Fibroblast of lung (primary cell): ENCODE measurements at regions not wholly inside any gene's neighbourhood (a gene's known extent, or its start where the extent isn't known, plus 50 kb on each side); places are given as distances from the start of the nearest gene placed in this dataset.

Experiments
- EZH2 ChIP-seq: IDR thresholded peaks from 2 replicates; pipeline ENCODE4 v1.5.1; 2012; ENCODE audit warnings: low read length, control low read depth, mild to moderate bottlenecking; ENCODE audit errors: missing control alignments
- TF ChIP-seq, protein P1 (sequence below), 2 donors: IDR thresholded peaks in 1 of 2; conservative IDR thresholded peaks in 1 of 2; 1 replicate in 1 of 2; 2 replicates in 1 of 2; pipeline ENCODE4 v1.5.1; 2011 to 2012; ENCODE audit warnings: low read length in 2 of 2, control low read depth in 1 of 2, inconsistent platforms in 1 of 2, low read depth in 1 of 2, mild to moderate bottlenecking in 1 of 2

DNA sequence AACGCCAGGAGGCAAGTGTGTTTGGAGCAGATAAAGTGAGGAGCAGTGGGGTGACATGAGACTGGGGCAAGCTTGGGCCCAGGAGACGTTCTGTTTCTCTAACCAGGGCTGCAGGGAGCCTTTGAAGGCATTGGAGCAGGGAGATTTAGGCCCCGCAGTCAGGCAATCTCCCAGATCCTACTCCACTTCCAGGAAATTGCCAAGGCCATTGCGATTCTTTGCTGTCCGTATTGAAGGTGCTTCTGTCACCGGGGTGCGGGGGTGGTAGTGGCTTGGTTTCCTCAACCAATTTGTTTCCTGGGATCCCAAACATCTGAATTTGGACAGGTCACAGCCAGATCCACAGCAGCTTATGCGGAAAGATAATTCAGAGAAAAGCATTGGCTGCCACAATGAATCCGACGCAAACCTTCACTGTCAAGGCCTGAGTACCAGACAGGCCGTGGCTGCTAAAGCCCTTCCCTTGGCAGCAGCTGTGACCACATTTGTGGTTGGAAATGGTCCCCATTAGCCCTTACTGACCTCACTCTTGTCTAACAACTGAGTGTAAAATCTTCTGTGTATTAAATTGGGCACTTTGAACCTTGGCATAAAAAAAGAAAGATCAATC, 385.6 kb downstream of the PTPRU start:
- TF ChIP-seq, protein P1, sequence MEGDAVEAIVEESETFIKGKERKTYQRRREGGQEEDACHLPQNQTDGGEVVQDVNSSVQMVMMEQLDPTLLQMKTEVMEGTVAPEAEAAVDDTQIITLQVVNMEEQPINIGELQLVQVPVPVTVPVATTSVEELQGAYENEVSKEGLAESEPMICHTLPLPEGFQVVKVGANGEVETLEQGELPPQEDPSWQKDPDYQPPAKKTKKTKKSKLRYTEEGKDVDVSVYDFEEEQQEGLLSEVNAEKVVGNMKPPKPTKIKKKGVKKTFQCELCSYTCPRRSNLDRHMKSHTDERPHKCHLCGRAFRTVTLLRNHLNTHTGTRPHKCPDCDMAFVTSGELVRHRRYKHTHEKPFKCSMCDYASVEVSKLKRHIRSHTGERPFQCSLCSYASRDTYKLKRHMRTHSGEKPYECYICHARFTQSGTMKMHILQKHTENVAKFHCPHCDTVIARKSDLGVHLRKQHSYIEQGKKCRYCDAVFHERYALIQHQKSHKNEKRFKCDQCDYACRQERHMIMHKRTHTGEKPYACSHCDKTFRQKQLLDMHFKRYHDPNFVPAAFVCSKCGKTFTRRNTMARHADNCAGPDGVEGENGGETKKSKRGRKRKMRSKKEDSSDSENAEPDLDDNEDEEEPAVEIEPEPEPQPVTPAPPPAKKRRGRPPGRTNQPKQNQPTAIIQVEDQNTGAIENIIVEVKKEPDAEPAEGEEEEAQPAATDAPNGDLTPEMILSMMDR (conservative IDR thresholded peaks at IDR 0.05 in 1 of 2, IDR thresholded peaks at IDR 0.05 in 1 of 2; ENCODE audit: low read depth in 1 of 2, low read length in 2 of 2): no peak
- TF ChIP-seq EZH2: no peak
